CD4-positive, CD25-positive, alpha-beta regulatory T cell (primary cell): ENCODE measurements at regions not wholly inside any gene's neighbourhood (a gene's known extent, or its start where the extent isn't known, plus 50 kb on each side); places are given as distances from the start of the nearest gene placed in this dataset.
"Not testable (repeated sequence)": the region's sequence is repeated elsewhere in the genome, so short reads cannot be mapped to it uniquely, and the experiment has no call there.

Experiments
- ATAC-seq, 2 donors: fragments of 150-1000 bp; cut with Tn5 transposase; one replicate each; pipeline ENCODE4 v1.10.0; 2021; ENCODE audit warnings: low read depth in 2 of 2, moderate number of reproducible peaks in 2 of 2, moderate library complexity in 1 of 2
- DNase-seq, 3 donors: peaks; one replicate each; pipeline versions ENCODE4 v3.0.0 to v3.0.0-alpha.2; 2012 to 2022; ENCODE audit warnings: mixed read lengths in 1 of 3
- H3K27ac ChIP-seq: one replicate; pipeline ENCODE4 v1.7.0; 2013; ENCODE audit warnings: mild to moderate bottlenecking, low read length; ENCODE audit not compliant: insufficient read depth, poor library complexity, severe bottlenecking
- H3K27me3 ChIP-seq: one replicate; pipeline ENCODE4 v1.7.0; 2013; ENCODE audit warnings: low read length; ENCODE audit not compliant: control insufficient read depth, insufficient read depth
- H3K36me3 ChIP-seq: one replicate; pipeline ENCODE4 v1.7.0; 2013; ENCODE audit warnings: mild to moderate bottlenecking, low read length, moderate library complexity; ENCODE audit not compliant: control insufficient read depth, insufficient read depth
- H3K4me1 ChIP-seq: 2 replicates; pipeline ENCODE4 v1.7.0; 2013; ENCODE audit warnings: mild to moderate bottlenecking, low read length; ENCODE audit not compliant: insufficient read depth, control insufficient read depth, poor library complexity, severe bottlenecking
- H3K4me3 ChIP-seq: one replicate; pipeline ENCODE4 v1.7.0; 2013; ENCODE audit warnings: low read depth, mild to moderate bottlenecking, low read length, moderate library complexity
- H3K9me3 ChIP-seq, 2 experiments: 1 replicate in 1 of 2; 2 replicates in 1 of 2; pipeline ENCODE4 v1.7.0; 2013; ENCODE audit warnings: low read length in 2 of 2, mild to moderate bottlenecking in 1 of 2, moderate library complexity in 1 of 2; ENCODE audit not compliant: control insufficient read depth in 2 of 2
- H3K27ac Mint-ChIP-seq, 3 donors: one replicate each; pipeline ENCODE4 v1.8.0; 2020 to 2022; ENCODE audit warnings: mild to moderate bottlenecking in 3 of 3, mixed read lengths in 3 of 3, moderate library complexity in 2 of 3
- H3K27me3 Mint-ChIP-seq: one replicate; pipeline ENCODE4 v1.8.0; 2022; ENCODE audit warnings: mild to moderate bottlenecking, mixed read lengths
- H3K36me3 Mint-ChIP-seq: one replicate; pipeline ENCODE4 v1.8.0; 2020; ENCODE audit warnings: mixed read lengths
- H3K4me1 Mint-ChIP-seq, 4 donors: one replicate each; pipeline ENCODE4 v1.8.0; 2020 to 2022; ENCODE audit warnings: mixed read lengths in 4 of 4, mild to moderate bottlenecking in 1 of 4
- H3K4me3 Mint-ChIP-seq, 4 donors: one replicate each; pipeline ENCODE4 v1.8.0; 2020 to 2022; ENCODE audit warnings: mild to moderate bottlenecking in 4 of 4, mixed read lengths in 4 of 4, moderate library complexity in 3 of 4
- H3K9me3 Mint-ChIP-seq, 7 donors: one replicate each; pipeline ENCODE4 v1.8.0; 2020 to 2022; ENCODE audit warnings: mixed read lengths in 7 of 7, mild to moderate bottlenecking in 3 of 7, moderate library complexity in 2 of 7

DNA sequence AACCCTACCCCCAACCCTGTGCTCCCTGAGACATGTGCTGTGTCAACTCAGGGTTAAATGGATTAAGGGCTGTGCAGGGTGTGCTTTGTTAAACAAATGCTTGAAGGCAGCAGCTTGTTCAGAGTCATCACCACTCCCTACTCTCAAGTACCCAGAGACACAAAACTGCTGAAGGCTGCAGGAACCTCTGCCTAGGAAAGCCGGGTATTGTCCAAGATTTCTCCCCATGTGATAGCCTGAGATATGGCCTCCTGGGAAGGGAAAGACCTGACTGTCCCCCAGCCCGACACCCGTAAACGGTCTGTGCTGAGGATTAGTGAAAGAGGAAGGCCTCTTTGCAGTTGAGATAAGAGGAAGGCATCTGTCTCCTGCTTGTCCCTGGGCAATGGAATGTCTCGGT, 83.6 kb upstream of the ALDH3B2 start:
- H3K27ac Mint-ChIP-seq, H3K4me3 ChIP-seq, H3K36me3 Mint-ChIP-seq, DNase-seq, H3K4me1 Mint-ChIP-seq, ATAC-seq, H3K36me3 ChIP-seq, H3K9me3 Mint-ChIP-seq, H3K27me3 ChIP-seq, H3K27ac ChIP-seq, H3K4me1 ChIP-seq, H3K9me3 ChIP-seq, H3K4me3 Mint-ChIP-seq: not testable (repeated sequence)
- H3K27me3 Mint-ChIP-seq, result peaks cover 11% of the 10 kb centered on the region

DNA sequence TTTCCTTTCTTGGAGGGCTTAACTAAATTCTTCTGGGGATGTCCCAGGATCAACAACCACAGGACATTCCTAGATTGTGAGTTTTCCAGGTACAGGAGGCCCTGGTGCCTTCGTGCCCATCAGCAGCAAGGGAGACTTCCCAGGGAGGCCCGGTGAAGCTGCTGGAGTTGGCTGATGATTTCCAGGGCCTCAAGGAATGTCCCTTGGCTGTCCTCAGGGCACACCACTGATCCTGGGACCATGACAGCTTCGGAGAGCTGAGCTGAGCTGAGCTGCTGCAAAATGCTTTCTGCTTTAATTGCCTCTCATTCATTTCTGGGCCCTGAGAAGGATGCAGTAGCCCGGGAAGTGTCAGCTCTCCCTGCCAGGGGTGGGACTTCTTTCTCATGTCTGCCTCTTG, 79.4 kb upstream of the ALDH3B2 start:
- H3K27ac ChIP-seq, H3K27ac Mint-ChIP-seq, H3K4me1 Mint-ChIP-seq, H3K36me3 Mint-ChIP-seq, H3K36me3 ChIP-seq, H3K4me3 ChIP-seq, ATAC-seq, H3K9me3 Mint-ChIP-seq, H3K4me3 Mint-ChIP-seq, H3K27me3 ChIP-seq, H3K27me3 Mint-ChIP-seq, H3K4me1 ChIP-seq, DNase-seq, H3K9me3 ChIP-seq: not testable (repeated sequence)

DNA sequence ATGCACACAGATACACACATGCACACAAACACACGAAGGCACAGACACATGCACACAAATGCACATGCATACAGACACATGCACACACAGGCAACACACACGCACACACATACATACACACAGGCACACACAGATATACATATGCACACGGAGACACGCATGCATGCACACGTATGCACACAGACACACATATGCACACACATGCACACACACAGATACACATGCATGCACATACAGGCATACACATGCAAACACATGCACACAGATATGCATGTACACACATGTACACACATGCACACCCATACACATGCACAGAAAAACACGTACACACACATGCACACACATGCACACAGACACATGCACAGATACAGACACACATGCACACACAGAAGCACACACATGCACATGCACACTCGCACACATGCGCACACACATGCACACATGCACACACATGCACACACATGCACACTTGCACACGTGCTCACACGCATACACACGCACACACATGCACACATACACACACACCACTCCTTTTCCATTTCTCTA, 70.8 kb upstream of the ALDH3B2 start:
- Mint-ChIP-seq H3K9me3 (no peaks in the 10 kb centered on the region), H3K27ac (peak overlapping the region in 1 of 3 donors; percentile 64), H3K36me3 (no peaks in the 10 kb centered on the region), H3K4me3 (no peak overlapping the region), H3K27me3 (peaks cover 11% of the 10 kb centered on the region), H3K4me1 (no peaks in the 10 kb centered on the region)
- Histone ChIP-seq H3K9me3 (no peaks in the 10 kb centered on the region), H3K36me3 (no peaks in the 10 kb centered on the region), H3K4me1 (no peaks in the 10 kb centered on the region), H3K27me3 (no peaks in the 10 kb centered on the region), H3K4me3 (no peak overlapping the region), H3K27ac (no peak overlapping the region)
- ATAC-seq (no peak), DNase-seq (no peak)

DNA sequence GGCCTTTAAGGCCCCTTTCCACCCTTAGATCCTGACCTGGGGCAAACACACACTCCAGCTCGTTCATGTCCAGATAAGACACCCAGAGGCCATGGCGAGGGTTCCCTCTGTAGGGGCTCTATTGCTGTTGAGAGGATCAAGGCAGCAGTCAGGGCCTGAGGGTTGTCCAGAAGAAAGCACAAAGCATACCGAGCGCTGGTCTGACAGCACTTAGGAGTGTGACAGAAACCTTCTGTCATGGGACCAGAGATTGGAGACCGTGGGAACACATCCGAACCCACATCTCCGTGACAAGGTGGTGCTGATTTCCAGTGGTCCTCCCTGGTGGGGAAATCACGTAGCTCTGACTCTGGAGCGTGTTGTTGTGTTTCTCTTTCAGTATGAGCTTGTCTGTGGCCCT, 69.8 kb upstream of the ALDH3B2 start:
- H3K27ac Mint-ChIP-seq, DNase-seq, H3K27ac ChIP-seq, H3K4me3 ChIP-seq, H3K9me3 Mint-ChIP-seq, ATAC-seq, H3K4me1 Mint-ChIP-seq, H3K4me1 ChIP-seq, H3K9me3 ChIP-seq, H3K36me3 Mint-ChIP-seq, H3K36me3 ChIP-seq, H3K27me3 Mint-ChIP-seq, H3K27me3 ChIP-seq, H3K4me3 Mint-ChIP-seq: not testable (repeated sequence)

DNA sequence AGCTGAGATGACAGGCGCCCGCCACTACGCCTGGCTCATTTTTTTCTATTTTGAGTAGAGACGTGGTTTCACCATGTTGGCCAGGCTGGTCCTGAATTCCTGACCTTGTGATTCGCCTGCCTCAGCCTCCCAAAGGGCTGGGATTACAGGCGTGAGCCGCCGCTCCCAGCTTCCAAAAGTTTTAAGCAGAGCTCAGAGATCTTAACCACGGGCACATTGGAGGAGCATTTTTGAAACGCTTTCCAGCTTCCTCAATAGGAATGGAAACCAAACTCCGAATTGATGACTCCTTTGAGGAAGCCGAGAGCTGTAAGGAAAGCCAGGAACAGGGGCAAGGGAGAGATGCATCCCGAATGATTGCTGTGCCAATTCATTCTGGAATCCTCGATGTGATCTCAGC, 63.8 kb upstream of the ALDH3B2 start:
- ATAC-seq, H3K4me3 ChIP-seq, H3K27me3 ChIP-seq, H3K9me3 ChIP-seq, H3K4me1 Mint-ChIP-seq, H3K36me3 Mint-ChIP-seq, H3K27ac ChIP-seq, DNase-seq, H3K9me3 Mint-ChIP-seq, H3K4me1 ChIP-seq, H3K36me3 ChIP-seq, H3K27ac Mint-ChIP-seq, H3K4me3 Mint-ChIP-seq: not testable (repeated sequence)
- H3K27me3 Mint-ChIP-seq, result peaks cover 32% of the 10 kb centered on the region

DNA sequence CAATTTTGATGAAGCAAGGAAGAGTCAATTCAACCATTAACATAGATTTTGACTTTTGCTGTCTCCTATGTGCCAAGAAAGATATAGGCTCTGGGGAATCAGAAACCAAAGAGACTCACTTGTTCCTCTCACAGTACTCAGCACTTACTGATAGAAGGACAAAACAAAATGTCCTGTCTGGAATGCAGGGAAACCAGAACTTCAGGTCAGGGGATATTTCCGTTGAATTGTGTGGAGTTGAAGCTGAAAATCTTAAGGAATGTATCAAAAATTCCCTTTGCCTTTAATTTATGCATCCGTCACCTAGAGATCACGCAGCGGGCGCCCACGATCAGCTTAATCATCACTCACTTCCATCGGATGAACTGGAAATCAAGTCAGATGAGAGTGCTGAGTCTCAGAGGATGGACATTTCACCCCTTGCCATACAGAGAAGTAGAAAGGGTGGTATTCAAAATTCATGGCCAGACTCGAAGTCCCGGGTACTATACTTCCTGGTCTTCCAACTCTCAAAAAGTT, 63.2 kb upstream of the ALDH3B2 start:
- peaks cover 32% of the 10 kb centered on the region for H3K27me3 Mint-ChIP-seq
- not testable (repeated sequence) for ATAC-seq, H3K27ac ChIP-seq, DNase-seq, H3K36me3 Mint-ChIP-seq, H3K4me3 Mint-ChIP-seq, H3K4me1 ChIP-seq, H3K36me3 ChIP-seq, H3K4me1 Mint-ChIP-seq, H3K9me3 Mint-ChIP-seq, H3K27me3 ChIP-seq, H3K4me3 ChIP-seq, H3K9me3 ChIP-seq
- H3K27ac Mint-ChIP-seq, result peak overlapping the region in 1 of 3 donors; percentile 14

DNA sequence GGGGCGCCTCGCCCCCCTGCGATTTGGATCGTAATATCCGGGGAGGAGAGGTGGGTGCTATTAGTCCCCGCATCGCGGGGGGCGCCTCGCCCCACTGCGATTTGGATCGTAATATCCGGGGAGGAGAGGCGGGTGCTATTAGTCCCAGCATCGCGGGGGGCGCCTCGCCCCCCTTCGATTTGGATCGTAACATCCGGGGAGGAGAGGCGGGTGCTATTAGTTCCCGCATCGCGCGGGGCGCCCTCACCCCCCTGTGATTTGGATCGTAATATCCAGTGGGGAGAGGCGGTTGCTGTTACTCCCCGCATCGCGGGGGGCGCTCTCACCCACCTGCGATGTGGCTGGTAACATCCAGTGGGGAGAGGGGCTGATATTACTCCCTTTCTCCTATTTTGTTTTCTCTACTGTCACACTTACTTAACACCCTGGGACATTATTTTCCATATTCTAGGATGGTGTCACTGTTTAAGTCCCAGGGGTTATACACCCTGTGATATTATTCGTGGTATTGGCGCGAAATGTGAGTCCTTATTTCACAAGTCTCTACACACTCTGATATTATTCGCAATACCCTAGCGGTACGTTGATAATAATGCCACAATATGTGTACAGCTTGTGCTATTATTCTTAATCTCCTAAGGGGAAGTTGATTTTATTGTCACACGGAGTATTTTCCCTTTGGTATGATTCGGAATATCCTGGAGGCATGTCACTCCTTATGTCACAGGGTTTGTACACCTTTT, 57.8 kb upstream of the ALDH3B2 start:
- Mint-ChIP-seq H3K4me1 (peaks cover 0 to 17% (median 9%) of the 10 kb centered on the region in 4 donors), H3K27me3 (peaks cover 27% of the 10 kb centered on the region), H3K4me3 (peak overlapping the region in 3 of 4 donors; percentile 43 to 66 (median 46)), H3K9me3 (peaks cover 0 to 1% (median 0%) of the 10 kb centered on the region in 7 donors), H3K36me3 (no peaks in the 10 kb centered on the region), H3K27ac (peak overlapping the region in 1 of 3 donors; percentile 81)
- H3K36me3 ChIP-seq, result no peaks in the 10 kb centered on the region
- H3K9me3 ChIP-seq, result no peaks in the 10 kb centered on the region
- peak; percentile 39 to 59 (median 39) for DNase-seq
- peaks cover 5% of the 10 kb centered on the region for H3K4me1 ChIP-seq
- H3K27ac ChIP-seq, result no peak overlapping the region
- H3K27me3 ChIP-seq, result no peaks in the 10 kb centered on the region
- ATAC-seq, result peak; percentile 76 to 81
- peak overlapping the region; percentile 26 for H3K4me3 ChIP-seq

DNA sequence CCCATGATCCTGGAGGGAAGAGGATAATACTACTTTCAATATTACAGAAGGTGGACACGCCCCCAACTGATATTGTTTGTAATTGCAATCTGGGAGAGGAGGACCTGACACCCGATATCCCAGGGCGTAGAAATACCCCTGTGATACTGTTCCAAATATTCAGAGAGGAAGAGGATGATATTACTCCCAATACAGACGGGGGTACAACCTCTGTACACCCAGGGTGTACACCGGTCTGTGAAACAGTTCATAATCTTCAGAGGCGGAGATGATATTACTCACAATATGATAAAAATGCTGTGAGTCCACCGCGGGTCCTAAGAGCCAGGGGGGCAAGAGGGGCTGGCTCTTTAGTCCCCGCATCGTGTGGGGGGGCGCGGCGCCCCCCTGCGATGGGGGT, 57.2 kb upstream of the ALDH3B2 start:
- Mint-ChIP-seq H3K27ac (peak overlapping the region in 1 of 3 donors; percentile 81), H3K4me3 (peak overlapping the region in 3 of 4 donors; percentile 50 to 81 (median 66)), H3K4me1 (peaks cover 0 to 18% (median 9%) of the 10 kb centered on the region in 4 donors), H3K36me3 (no peaks in the 10 kb centered on the region), H3K9me3 (peaks cover 0 to 1% (median 0%) of the 10 kb centered on the region in 7 donors), H3K27me3 (peaks cover 25% of the 10 kb centered on the region)
- H3K9me3 ChIP-seq, result no peaks in the 10 kb centered on the region
- H3K4me1 ChIP-seq, result peaks cover 5% of the 10 kb centered on the region
- no peak overlapping the region for H3K4me3 ChIP-seq
- H3K27me3 ChIP-seq, result no peaks in the 10 kb centered on the region
- DNase-seq (no peak), ATAC-seq (no peak)
- no peaks in the 10 kb centered on the region for H3K36me3 ChIP-seq
- H3K27ac ChIP-seq, result no peak overlapping the region
